ENCODE measurements at regions not wholly inside any gene's neighbourhood (a gene's known extent, or its start where the extent isn't known, plus 50 kb on each side); places are given as distances from the start of the nearest gene placed in this dataset.

DNA sequence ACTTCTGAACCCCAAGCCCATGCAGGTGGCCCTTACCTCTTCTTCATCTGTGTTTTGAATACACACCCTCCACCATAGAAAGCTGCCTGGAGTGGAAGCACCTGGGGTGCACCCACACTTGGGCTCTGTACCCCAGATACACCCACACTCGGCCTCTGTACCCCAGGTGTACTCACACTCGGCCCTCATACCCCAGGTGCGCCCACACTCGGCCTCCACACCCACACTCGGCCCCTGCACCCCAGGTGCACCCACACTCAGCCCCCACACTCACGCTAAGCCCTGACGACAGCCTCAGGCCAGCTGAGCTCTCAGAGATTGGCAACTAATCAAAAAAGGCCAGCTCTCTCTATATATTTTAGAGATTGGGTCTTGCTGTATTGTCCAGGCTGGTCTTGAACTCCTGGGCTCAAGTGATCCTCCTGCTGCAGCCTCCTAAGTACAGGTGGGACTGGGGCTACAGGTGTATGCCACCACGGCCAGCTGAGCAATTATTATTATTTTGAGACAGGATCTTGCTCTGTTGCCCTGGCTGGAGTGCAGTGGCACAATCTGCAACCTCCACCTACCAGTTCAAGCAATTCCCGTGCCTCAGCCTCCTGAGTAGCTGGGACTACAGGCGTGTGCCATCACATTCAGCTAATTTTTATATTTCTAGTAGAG is 68.9 kb downstream of the PEX11G start:
- TF ChIP-seq, protein P1, sequence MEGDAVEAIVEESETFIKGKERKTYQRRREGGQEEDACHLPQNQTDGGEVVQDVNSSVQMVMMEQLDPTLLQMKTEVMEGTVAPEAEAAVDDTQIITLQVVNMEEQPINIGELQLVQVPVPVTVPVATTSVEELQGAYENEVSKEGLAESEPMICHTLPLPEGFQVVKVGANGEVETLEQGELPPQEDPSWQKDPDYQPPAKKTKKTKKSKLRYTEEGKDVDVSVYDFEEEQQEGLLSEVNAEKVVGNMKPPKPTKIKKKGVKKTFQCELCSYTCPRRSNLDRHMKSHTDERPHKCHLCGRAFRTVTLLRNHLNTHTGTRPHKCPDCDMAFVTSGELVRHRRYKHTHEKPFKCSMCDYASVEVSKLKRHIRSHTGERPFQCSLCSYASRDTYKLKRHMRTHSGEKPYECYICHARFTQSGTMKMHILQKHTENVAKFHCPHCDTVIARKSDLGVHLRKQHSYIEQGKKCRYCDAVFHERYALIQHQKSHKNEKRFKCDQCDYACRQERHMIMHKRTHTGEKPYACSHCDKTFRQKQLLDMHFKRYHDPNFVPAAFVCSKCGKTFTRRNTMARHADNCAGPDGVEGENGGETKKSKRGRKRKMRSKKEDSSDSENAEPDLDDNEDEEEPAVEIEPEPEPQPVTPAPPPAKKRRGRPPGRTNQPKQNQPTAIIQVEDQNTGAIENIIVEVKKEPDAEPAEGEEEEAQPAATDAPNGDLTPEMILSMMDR (IDR thresholded peaks at IDR 0.05; ENCODE audit: borderline replicate concordance, extremely low read depth, low read length, poor library complexity, severe bottlenecking): no peak
- TF ChIP-seq EZH2 (IDR thresholded peaks at IDR 0.05; ENCODE audit: borderline replicate concordance, low read depth, low read length, severe bottlenecking): no peak

All from DND-41 (cell line).